Prostate gland (tissue), 2 donors: ENCODE measurements at regions not wholly inside any gene's neighbourhood (a gene's known extent, or its start where the extent isn't known, plus 50 kb on each side); places are given as distances from the start of the nearest gene placed in this dataset.

ENCODE experiments used
- DNase-seq: peaks from one replicate; pipeline ENCODE4 v3.0.0-alpha.2; 2019; ENCODE audit warnings: low spot score
- H3K27ac ChIP-seq, 2 donors: fragments of 200-600 bp; sonication (generic); 2 replicates each; pipeline ENCODE4 v1.5.1; 2017 to 2019
- H3K27me3 ChIP-seq: fragments of 200-600 bp; sonication (generic); replicated peaks from 2 replicates; pipeline ENCODE4 v1.5.1; 2019; ENCODE audit not compliant: insufficient read depth
- H3K36me3 ChIP-seq, 2 donors: fragments of 200-600 bp; sonication (generic); 1 replicate in 1 of 2; 2 replicates in 1 of 2; pipeline versions ENCODE4 v1.5.1 to v1.8.1; 2017 to 2019
- H3K4me1 ChIP-seq: fragments of 200-600 bp; sonication (generic); replicated peaks from 2 replicates; pipeline ENCODE4 v1.5.1; 2019
- H3K4me3 ChIP-seq, 2 donors: fragments of 200-600 bp; sonication (generic); 2 replicates each; pipeline ENCODE4 v1.5.1; 2017 to 2019
- H3K9me3 ChIP-seq: fragments of 200-600 bp; sonication (generic); 2 replicates; pipeline ENCODE4 v1.5.1; 2017
- CTCF ChIP-seq, 4 experiments: fragments of 200-600 bp in 2 of 4; fragments of 450-650 bp in 2 of 4; sonication (generic) in 2 of 4; IDR thresholded peaks; 1 replicate in 3 of 4; 2 replicates in 1 of 4; pipeline ENCODE4 v1.5.1; 2016 to 2019; ENCODE audit warnings: antibody characterized with exemption in 4 of 4, mild to moderate bottlenecking in 2 of 4, moderate library complexity in 2 of 4
- POLR2A ChIP-seq: fragments of 450-650 bp; IDR thresholded peaks from one replicate; pipeline ENCODE4 v1.6.1; 2016; ENCODE audit warnings: antibody characterized with exemption, mild to moderate bottlenecking
- POLR2AphosphoS5 ChIP-seq: sonication (generic); formaldehyde crosslinking; IDR thresholded peaks from one replicate; pipeline ENCODE4 v1.6.1; 2017; ENCODE audit warnings: antibody characterized with exemption
- WGBS: methylation state at CpG from one replicate; pipeline ENCODE4 v1.1.5; 2018; 5-methylcytosine and 5-hydroxymethylcytosine counted together
- intact Hi-C: fragments of 100-400 bp; cut with DNase I; formaldehyde crosslinking; loops from one replicate; pipeline ENCODE4 v1.14.2; 2022

GRCh38 chr6:94414041-94414440 is 994.7 kb upstream of the EPHA7 start:
- H3K36me3 ChIP-seq, result no peaks in the 10 kb centered on the region
- intact Hi-C loops, result no loop called here
- H3K27me3 ChIP-seq, result no peaks in the 10 kb centered on the region
- 85% methylated on average over 1 of the region's 1 CpG for WGBS
- TF ChIP-seq POLR2AphosphoS5 (no peak), POLR2A (no peak), CTCF (IDR thresholded peaks at IDR 0.05) (no peak)
- no peaks in the 10 kb centered on the region for H3K9me3 ChIP-seq
- no peak overlapping the region for H3K4me3 ChIP-seq
- DNase-seq, result no peak
- no peak overlapping the region for H3K27ac ChIP-seq
- no peaks in the 10 kb centered on the region for H3K4me1 ChIP-seq

DNA sequence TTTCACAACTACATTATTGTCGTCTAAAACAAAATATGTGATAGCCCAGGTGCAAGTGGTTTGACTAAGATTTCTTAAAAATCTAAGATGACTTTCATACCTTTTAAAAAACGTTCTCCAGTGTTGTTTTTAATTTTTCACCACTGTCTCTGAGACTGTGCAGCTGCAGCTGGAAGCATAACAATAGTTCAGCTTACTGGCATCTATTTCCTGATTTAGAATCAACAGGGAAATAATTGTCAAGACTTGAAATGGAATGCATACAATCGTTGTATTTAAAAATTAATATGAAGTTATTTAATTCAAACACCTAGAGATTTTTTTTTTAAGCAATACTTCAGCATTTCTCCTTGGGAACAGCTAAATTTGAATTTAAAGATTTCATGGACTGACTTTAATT is 982.0 kb upstream of the EPHA7 start:
- WGBS, result 25% methylated on average over 3 of the region's 3 CpGs
- H3K4me3 ChIP-seq, result no peak overlapping the region
- H3K4me1 ChIP-seq, result no peaks in the 10 kb centered on the region
- H3K9me3 ChIP-seq, result no peaks in the 10 kb centered on the region
- no peak for DNase-seq
- intact Hi-C loops, result no loop called here
- no peak for TF ChIP-seq POLR2A
- no peak for TF ChIP-seq CTCF (IDR thresholded peaks at IDR 0.05)
- TF ChIP-seq POLR2AphosphoS5, result no peak
- H3K36me3 ChIP-seq, result no peaks in the 10 kb centered on the region
- no peak overlapping the region for H3K27ac ChIP-seq
- H3K27me3 ChIP-seq, result no peaks in the 10 kb centered on the region

- Histone ChIP-seq H3K27me3 (no peaks in the 10 kb centered on the region), H3K4me3 (no peak overlapping the region), H3K4me1 (no peaks in the 10 kb centered on the region), H3K9me3 (no peaks in the 10 kb centered on the region), H3K27ac (no peak overlapping the region), H3K36me3 (no peaks in the 10 kb centered on the region)
- intact Hi-C loops, result no loop called here
- TF ChIP-seq CTCF (IDR thresholded peaks at IDR 0.05) (no peak), POLR2AphosphoS5 (no peak), POLR2A (no peak)
- DNase-seq, result no peak
- 61% methylated on average over 2 of the region's 2 CpGs for WGBS
Measured at GRCh38 chr6:94394822-94395221, 975.5 kb upstream of the EPHA7 start.

DNA sequence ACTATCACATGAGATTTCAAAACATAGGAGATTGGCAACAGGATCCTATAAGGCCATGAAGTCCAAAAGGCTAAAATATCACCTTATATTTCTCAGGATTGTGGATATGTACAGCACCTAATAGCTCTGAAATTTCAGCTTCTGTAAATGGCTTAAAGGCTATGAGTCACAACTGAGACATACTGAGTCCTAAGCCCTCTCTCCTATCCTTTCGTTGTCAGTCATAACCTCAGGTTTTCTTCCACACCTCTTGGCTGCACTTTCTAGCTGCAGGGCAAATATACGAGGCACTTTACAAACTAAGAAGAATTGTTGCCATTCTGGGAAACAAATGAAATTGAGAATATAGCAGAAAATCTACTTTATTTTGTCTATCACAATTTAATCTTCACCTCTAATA is 969.9 kb upstream of the EPHA7 start:
- no peaks in the 10 kb centered on the region for H3K4me1 ChIP-seq
- H3K36me3 ChIP-seq, result no peaks in the 10 kb centered on the region
- H3K4me3 ChIP-seq, result no peak overlapping the region
- H3K27ac ChIP-seq, result no peak overlapping the region
- DNase-seq, result no peak
- WGBS, result 46% methylated on average over 2 of the region's 2 CpGs
- TF ChIP-seq CTCF (IDR thresholded peaks at IDR 0.05), result no peak
- no peak for TF ChIP-seq POLR2A
- TF ChIP-seq POLR2AphosphoS5, result no peak
- no peaks in the 10 kb centered on the region for H3K27me3 ChIP-seq
- no peaks in the 10 kb centered on the region for H3K9me3 ChIP-seq
- intact Hi-C loops, result no loop called here

- Histone ChIP-seq H3K27me3 (no peaks in the 10 kb centered on the region), H3K9me3 (no peaks in the 10 kb centered on the region), H3K27ac (no peak overlapping the region), H3K4me3 (no peak overlapping the region), H3K4me1 (no peaks in the 10 kb centered on the region), H3K36me3 (no peaks in the 10 kb centered on the region)
- 78% methylated on average over 1 of the region's 1 CpG for WGBS
- TF ChIP-seq POLR2AphosphoS5, result no peak
- no peak for TF ChIP-seq CTCF (IDR thresholded peaks at IDR 0.05)
- no peak for TF ChIP-seq POLR2A
- no peak for DNase-seq
- intact Hi-C loops, result no loop called here
Measured at GRCh38 chr6:94377835-94378234, 958.5 kb upstream of the EPHA7 start.
